Mesothelial cell of epicardium (in vitro differentiated cells): ENCODE measurements at regions not wholly inside any gene's neighbourhood (a gene's known extent, or its start where the extent isn't known, plus 50 kb on each side); places are given as distances from the start of the nearest gene placed in this dataset.
A peak's percentile ranks its signal among the peaks of the same experiment; 100 is the strongest.

Experiments
- DNase-seq, 2 experiments: peaks; one replicate each; pipeline ENCODE4 v3.0.0; 2021; ENCODE audit warnings: low spot score in 2 of 2; ENCODE audit not compliant: unreplicated experiment in 2 of 2
- H3K27ac Mint-ChIP-seq: 2 replicates; pipeline ENCODE4 v1.8.0; 2021; ENCODE audit warnings: mixed read lengths
- H3K27me3 Mint-ChIP-seq: 2 replicates; pipeline ENCODE4 v1.8.0; 2021; ENCODE audit warnings: low read depth, mixed read lengths
- H3K36me3 Mint-ChIP-seq: 2 replicates; pipeline ENCODE4 v1.8.0; 2021; ENCODE audit warnings: mixed read lengths
- H3K4me1 Mint-ChIP-seq: 2 replicates; pipeline ENCODE4 v1.8.0; 2021; ENCODE audit warnings: mixed read lengths
- H3K4me3 Mint-ChIP-seq: 2 replicates; pipeline ENCODE4 v1.8.0; 2021; ENCODE audit warnings: mild to moderate bottlenecking, moderate library complexity, mixed read lengths
- H3K9me3 Mint-ChIP-seq: 2 replicates; pipeline ENCODE4 v1.8.0; 2021; ENCODE audit warnings: mixed read lengths
- TF ChIP-seq, protein P1 (sequence below): fragments of 200-600 bp; sonication (generic); IDR thresholded peaks from one replicate; pipeline ENCODE4 v1.5.0; 2021; ENCODE audit warnings: antibody characterized with exemption; ENCODE audit not compliant: unreplicated experiment

DNA sequence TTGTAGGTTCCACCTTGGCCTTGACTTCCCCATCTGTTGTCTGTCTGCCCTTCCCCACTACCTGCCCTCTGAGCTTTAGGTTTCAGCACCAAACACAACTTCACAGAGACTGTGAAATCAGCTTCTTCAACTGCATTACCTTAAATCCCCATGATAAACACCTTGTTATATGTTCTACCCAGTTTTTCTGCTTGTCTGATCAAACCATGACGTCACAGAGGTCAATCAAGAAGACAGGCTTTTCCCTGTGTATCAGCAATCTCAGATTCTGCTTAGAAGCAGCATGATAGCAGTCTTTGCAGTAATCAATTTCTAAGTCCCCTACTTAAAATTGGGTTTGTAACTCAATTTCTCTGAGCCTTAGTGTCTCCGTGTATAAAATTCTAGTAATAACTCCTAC lies 175.0 kb downstream of the PLK2 start:
- Mint-ChIP-seq H3K36me3 (peaks cover 7% of the 10 kb centered on the region), H3K4me1 (peaks cover 16% of the 10 kb centered on the region), H3K4me3 (no peak overlapping the region), H3K9me3 (peaks cover 15% of the 10 kb centered on the region), H3K27me3 (no peaks in the 10 kb centered on the region), H3K27ac (no peak overlapping the region)
- TF ChIP-seq, protein P1, sequence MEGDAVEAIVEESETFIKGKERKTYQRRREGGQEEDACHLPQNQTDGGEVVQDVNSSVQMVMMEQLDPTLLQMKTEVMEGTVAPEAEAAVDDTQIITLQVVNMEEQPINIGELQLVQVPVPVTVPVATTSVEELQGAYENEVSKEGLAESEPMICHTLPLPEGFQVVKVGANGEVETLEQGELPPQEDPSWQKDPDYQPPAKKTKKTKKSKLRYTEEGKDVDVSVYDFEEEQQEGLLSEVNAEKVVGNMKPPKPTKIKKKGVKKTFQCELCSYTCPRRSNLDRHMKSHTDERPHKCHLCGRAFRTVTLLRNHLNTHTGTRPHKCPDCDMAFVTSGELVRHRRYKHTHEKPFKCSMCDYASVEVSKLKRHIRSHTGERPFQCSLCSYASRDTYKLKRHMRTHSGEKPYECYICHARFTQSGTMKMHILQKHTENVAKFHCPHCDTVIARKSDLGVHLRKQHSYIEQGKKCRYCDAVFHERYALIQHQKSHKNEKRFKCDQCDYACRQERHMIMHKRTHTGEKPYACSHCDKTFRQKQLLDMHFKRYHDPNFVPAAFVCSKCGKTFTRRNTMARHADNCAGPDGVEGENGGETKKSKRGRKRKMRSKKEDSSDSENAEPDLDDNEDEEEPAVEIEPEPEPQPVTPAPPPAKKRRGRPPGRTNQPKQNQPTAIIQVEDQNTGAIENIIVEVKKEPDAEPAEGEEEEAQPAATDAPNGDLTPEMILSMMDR, result no peak
- no peak for DNase-seq

DNA sequence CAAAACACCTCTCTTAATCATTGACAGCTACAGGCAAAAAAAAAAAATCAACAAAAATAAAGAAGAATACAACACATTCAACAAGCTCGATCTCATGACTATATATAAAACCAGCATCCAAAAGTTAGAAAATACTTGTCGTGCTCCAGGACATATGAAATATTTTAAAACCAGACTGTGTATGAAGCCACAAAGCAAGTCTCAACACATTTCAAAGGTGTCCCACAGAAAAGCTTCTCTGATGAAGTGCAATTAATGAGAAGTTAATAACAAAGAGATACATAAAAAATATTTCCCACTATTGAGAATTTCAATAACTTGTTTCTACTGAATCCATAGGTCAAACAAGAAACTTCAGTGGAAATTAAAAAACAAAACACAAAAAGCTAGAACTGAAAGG lies 178.7 kb downstream of the PLK2 start:
- no peak for DNase-seq
- TF ChIP-seq, protein P1, result no peak
- no peak overlapping the region for H3K4me3 Mint-ChIP-seq
- peaks cover 20% of the 10 kb centered on the region for H3K9me3 Mint-ChIP-seq
- H3K4me1 Mint-ChIP-seq, result peaks cover 21% of the 10 kb centered on the region
- peaks cover 15% of the 10 kb centered on the region for H3K36me3 Mint-ChIP-seq
- H3K27ac Mint-ChIP-seq, result peak overlapping the region; percentile 71
- no peaks in the 10 kb centered on the region for H3K27me3 Mint-ChIP-seq

DNA sequence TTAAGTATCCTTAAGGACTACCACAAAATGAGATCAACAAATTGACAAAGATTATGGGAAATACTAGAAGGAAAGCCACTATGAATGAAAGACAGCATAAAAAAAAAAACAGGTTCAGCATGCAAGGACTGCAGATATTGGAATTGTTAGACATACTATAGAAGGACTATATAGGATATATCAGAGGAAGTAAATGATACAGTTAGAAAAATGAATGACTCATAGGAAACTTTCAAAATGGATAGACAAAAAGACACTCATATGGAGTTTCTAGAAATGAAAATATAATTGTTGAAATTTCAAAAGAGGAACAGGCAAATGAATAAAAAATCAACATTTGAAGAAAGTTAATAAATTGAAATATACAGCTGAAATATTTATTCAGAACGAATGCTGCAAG lies 180.6 kb downstream of the PLK2 start:
- H3K4me1 Mint-ChIP-seq, result peaks cover 30% of the 10 kb centered on the region
- peaks cover 8% of the 10 kb centered on the region for H3K36me3 Mint-ChIP-seq
- H3K27ac Mint-ChIP-seq, result no peak overlapping the region

DNA sequence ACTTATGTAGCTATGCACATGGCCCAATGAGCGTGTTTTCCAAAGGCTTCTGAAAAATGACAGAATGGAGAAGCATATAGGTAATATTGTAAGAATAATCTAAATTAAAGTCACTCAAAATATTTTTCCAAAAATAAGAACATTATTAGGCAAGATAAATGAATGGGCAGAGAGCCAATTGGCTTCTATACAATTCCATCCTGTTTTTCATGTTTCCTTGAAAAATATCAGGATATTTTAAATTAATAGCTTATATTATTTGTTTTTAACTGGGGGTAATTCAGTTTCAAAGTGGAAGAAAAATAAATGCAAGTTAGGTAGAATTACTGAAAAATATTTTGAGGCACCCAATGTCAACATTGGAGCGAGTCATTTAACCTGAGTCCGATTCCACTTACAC lies 183.5 kb downstream of the PLK2 start:
- DNase-seq, result no peak
- no peak overlapping the region for H3K4me3 Mint-ChIP-seq
- peaks cover 15% of the 10 kb centered on the region for H3K9me3 Mint-ChIP-seq
- H3K27me3 Mint-ChIP-seq, result no peaks in the 10 kb centered on the region
- H3K27ac Mint-ChIP-seq, result peak overlapping the region; percentile 30
- TF ChIP-seq, protein P1, result no peak
- peaks cover 42% of the 10 kb centered on the region for H3K4me1 Mint-ChIP-seq
- H3K36me3 Mint-ChIP-seq, result peaks cover 8% of the 10 kb centered on the region

More for the DNA sequence above, 180.6 kb downstream of the PLK2 start:
- TF ChIP-seq, protein P1, result no peak
- Mint-ChIP-seq H3K4me3 (no peak overlapping the region), H3K9me3 (peaks cover 15% of the 10 kb centered on the region), H3K27me3 (no peaks in the 10 kb centered on the region)
- no peak for DNase-seq

DNA sequence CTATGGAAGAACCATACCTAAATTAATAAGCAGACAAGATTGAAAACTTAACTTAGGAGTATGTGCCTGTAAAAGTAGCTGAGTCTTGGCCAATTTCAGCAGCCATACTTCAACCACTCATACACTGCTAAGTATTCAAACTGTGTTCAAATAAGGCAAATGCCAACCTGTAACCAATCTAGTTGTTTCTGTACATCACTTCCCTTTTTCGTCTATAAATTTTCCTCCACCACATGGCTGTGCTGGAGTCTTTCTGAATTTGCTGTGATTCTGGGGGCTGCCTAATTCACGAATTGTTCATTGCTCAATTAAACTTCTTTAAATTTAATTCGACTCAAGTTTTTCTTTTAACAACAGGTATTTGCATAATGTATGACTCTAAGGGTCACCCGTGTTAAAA lies 184.4 kb downstream of the PLK2 start:
- Mint-ChIP-seq H3K9me3 (peaks cover 15% of the 10 kb centered on the region), H3K36me3 (peaks cover 8% of the 10 kb centered on the region)

DNA sequence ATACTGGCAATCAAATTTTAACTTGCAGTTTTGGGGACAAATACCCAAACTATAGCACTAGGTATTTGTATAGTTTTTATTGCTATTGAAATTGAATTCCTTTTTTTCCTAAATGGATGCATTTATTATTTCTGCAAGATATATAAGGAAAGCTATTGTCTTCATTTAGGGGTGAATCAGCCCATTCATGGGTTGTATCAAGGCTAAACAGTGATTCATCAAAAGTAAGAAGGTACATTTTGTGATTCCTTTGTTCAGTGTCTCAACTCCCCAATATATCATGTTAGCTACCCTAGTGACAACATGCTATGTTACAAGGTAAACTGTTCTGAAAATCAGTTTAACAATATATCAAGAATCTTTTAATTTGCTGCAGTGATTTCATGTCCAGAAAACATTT lies 185.7 kb downstream of the PLK2 start:
- H3K4me3 Mint-ChIP-seq, result no peak overlapping the region
- peak overlapping the region; percentile 82 for H3K27ac Mint-ChIP-seq
- peaks cover 36% of the 10 kb centered on the region for H3K4me1 Mint-ChIP-seq
- TF ChIP-seq, protein P1, result no peak
- no peaks in the 10 kb centered on the region for H3K27me3 Mint-ChIP-seq
- no peak for DNase-seq
- peaks cover 15% of the 10 kb centered on the region for H3K9me3 Mint-ChIP-seq
- peaks cover 8% of the 10 kb centered on the region for H3K36me3 Mint-ChIP-seq

More for the DNA sequence above, 184.4 kb downstream of the PLK2 start:
- no peaks in the 10 kb centered on the region for H3K27me3 Mint-ChIP-seq
- TF ChIP-seq, protein P1, result no peak
- H3K4me1 Mint-ChIP-seq, result peaks cover 36% of the 10 kb centered on the region
- no peak for DNase-seq
- H3K4me3 Mint-ChIP-seq, result no peak overlapping the region
- peak overlapping the region; percentile 69 for H3K27ac Mint-ChIP-seq
